ENCODE measurements at regions not wholly inside any gene's neighbourhood (a gene's known extent, or its start where the extent isn't known, plus 50 kb on each side); places are given as distances from the start of the nearest gene placed in this dataset.

GRCh38 chr13:107678075-107678689 is 537.2 kb downstream of the LIG4 start:
- Mint-ChIP-seq H3K36me3 (no peaks in the 10 kb centered on the region), H3K27me3 (no peaks in the 10 kb centered on the region), H3K4me1 (no peaks in the 10 kb centered on the region), H3K27ac (no peak overlapping the region), H3K9me3 (no peaks in the 10 kb centered on the region), H3K4me3 (no peak overlapping the region)
- DNase-seq, result no peak

GRCh38 chr13:107675847-107676550 is 539.3 kb downstream of the LIG4 start:
- DNase-seq, result no peak
- H3K9me3 Mint-ChIP-seq, result no peaks in the 10 kb centered on the region
- H3K4me3 Mint-ChIP-seq, result no peak overlapping the region
- no peaks in the 10 kb centered on the region for H3K27me3 Mint-ChIP-seq
- no peaks in the 10 kb centered on the region for H3K36me3 Mint-ChIP-seq
- no peak overlapping the region for H3K27ac Mint-ChIP-seq
- no peaks in the 10 kb centered on the region for H3K4me1 Mint-ChIP-seq

GRCh38 chr13:107669391-107669993 is 545.8 kb downstream of the LIG4 start:
- DNase-seq, result no peak
- Mint-ChIP-seq H3K4me3 (no peak overlapping the region), H3K9me3 (no peaks in the 10 kb centered on the region), H3K27ac (no peak overlapping the region), H3K27me3 (no peaks in the 10 kb centered on the region), H3K4me1 (no peaks in the 10 kb centered on the region), H3K36me3 (no peaks in the 10 kb centered on the region)

GRCh38 chr13:107665926-107666458 is 549.3 kb downstream of the LIG4 start:
- no peak for DNase-seq
- no peaks in the 10 kb centered on the region for H3K36me3 Mint-ChIP-seq
- no peak overlapping the region for H3K4me3 Mint-ChIP-seq
- H3K27ac Mint-ChIP-seq, result no peak overlapping the region
- H3K9me3 Mint-ChIP-seq, result no peaks in the 10 kb centered on the region
- no peaks in the 10 kb centered on the region for H3K27me3 Mint-ChIP-seq
- H3K4me1 Mint-ChIP-seq, result no peaks in the 10 kb centered on the region

- DNase-seq, result peak; percentile 38
- no peak overlapping the region for H3K4me3 Mint-ChIP-seq
- H3K36me3 Mint-ChIP-seq, result no peaks in the 10 kb centered on the region
- H3K9me3 Mint-ChIP-seq, result peaks cover 2% of the 10 kb centered on the region
- no peak overlapping the region for H3K27ac Mint-ChIP-seq
- peaks cover 11% of the 10 kb centered on the region for H3K27me3 Mint-ChIP-seq
- no peaks in the 10 kb centered on the region for H3K4me1 Mint-ChIP-seq
Measured at GRCh38 chr13:107650081-107650701, 565.1 kb downstream of the LIG4 start.

- Mint-ChIP-seq H3K27me3 (peaks cover 11% of the 10 kb centered on the region), H3K27ac (no peak overlapping the region), H3K9me3 (peaks cover 2% of the 10 kb centered on the region), H3K36me3 (no peaks in the 10 kb centered on the region), H3K4me3 (no peak overlapping the region), H3K4me1 (no peaks in the 10 kb centered on the region)
- DNase-seq, result no peak
Measured at GRCh38 chr13:107649079-107649478, 566.3 kb downstream of the LIG4 start.

- DNase-seq, result no peak
- Mint-ChIP-seq H3K27me3 (no peaks in the 10 kb centered on the region), H3K9me3 (no peaks in the 10 kb centered on the region)
Measured at GRCh38 chr13:107644136-107644535, 571.2 kb downstream of the LIG4 start.

GRCh38 chr13:107643615-107644014 is 571.7 kb downstream of the LIG4 start:
- Mint-ChIP-seq H3K36me3 (no peaks in the 10 kb centered on the region), H3K9me3 (no peaks in the 10 kb centered on the region), H3K4me1 (no peaks in the 10 kb centered on the region)

More at GRCh38 chr13:107644136-107644535, 571.2 kb downstream of the LIG4 start:
- no peak overlapping the region for H3K27ac Mint-ChIP-seq
- H3K36me3 Mint-ChIP-seq, result no peaks in the 10 kb centered on the region
- no peaks in the 10 kb centered on the region for H3K4me1 Mint-ChIP-seq
- no peak overlapping the region for H3K4me3 Mint-ChIP-seq

GRCh38 chr13:107642831-107643230 is 572.5 kb downstream of the LIG4 start:
- H3K9me3 Mint-ChIP-seq, result no peaks in the 10 kb centered on the region
- no peaks in the 10 kb centered on the region for H3K36me3 Mint-ChIP-seq
- H3K4me3 Mint-ChIP-seq, result no peak overlapping the region
- no peaks in the 10 kb centered on the region for H3K27me3 Mint-ChIP-seq
- no peak overlapping the region for H3K27ac Mint-ChIP-seq
- no peak for DNase-seq
- H3K4me1 Mint-ChIP-seq, result no peaks in the 10 kb centered on the region

More at GRCh38 chr13:107643615-107644014, 571.7 kb downstream of the LIG4 start:
- Mint-ChIP-seq H3K4me3 (no peak overlapping the region), H3K27ac (no peak overlapping the region), H3K27me3 (no peaks in the 10 kb centered on the region)
- no peak for DNase-seq

- DNase-seq, result no peak
- H3K27ac Mint-ChIP-seq, result no peak overlapping the region
- no peaks in the 10 kb centered on the region for H3K27me3 Mint-ChIP-seq
- H3K36me3 Mint-ChIP-seq, result no peaks in the 10 kb centered on the region
- no peaks in the 10 kb centered on the region for H3K9me3 Mint-ChIP-seq
- H3K4me1 Mint-ChIP-seq, result no peaks in the 10 kb centered on the region
- H3K4me3 Mint-ChIP-seq, result no peak overlapping the region
Measured at GRCh38 chr13:107641574-107641973, 573.8 kb downstream of the LIG4 start.

- H3K4me3 Mint-ChIP-seq, result no peak overlapping the region
- no peaks in the 10 kb centered on the region for H3K4me1 Mint-ChIP-seq
- H3K36me3 Mint-ChIP-seq, result no peaks in the 10 kb centered on the region
- H3K9me3 Mint-ChIP-seq, result peaks cover 4% of the 10 kb centered on the region
- H3K27ac Mint-ChIP-seq, result no peak overlapping the region
- no peak for DNase-seq
- H3K27me3 Mint-ChIP-seq, result no peaks in the 10 kb centered on the region
Measured at GRCh38 chr13:107625648-107626047, 589.7 kb downstream of the LIG4 start.

GRCh38 chr13:107617527-107617926 is 597.8 kb downstream of the LIG4 start:
- Mint-ChIP-seq H3K27ac (no peak overlapping the region), H3K27me3 (no peaks in the 10 kb centered on the region), H3K9me3 (peaks cover 2% of the 10 kb centered on the region), H3K4me1 (no peaks in the 10 kb centered on the region), H3K36me3 (no peaks in the 10 kb centered on the region), H3K4me3 (no peak overlapping the region)
- DNase-seq, result no peak

- Mint-ChIP-seq H3K9me3 (peaks cover 7% of the 10 kb centered on the region), H3K36me3 (no peaks in the 10 kb centered on the region), H3K27me3 (no peaks in the 10 kb centered on the region), H3K27ac (no peak overlapping the region), H3K4me3 (no peak overlapping the region), H3K4me1 (no peaks in the 10 kb centered on the region)
- DNase-seq, result no peak
Measured at GRCh38 chr13:107612376-107612775, 603.0 kb downstream of the LIG4 start.

- H3K4me1 Mint-ChIP-seq, result no peaks in the 10 kb centered on the region
- H3K4me3 Mint-ChIP-seq, result no peak overlapping the region
- H3K36me3 Mint-ChIP-seq, result no peaks in the 10 kb centered on the region
- no peak for DNase-seq
- H3K27me3 Mint-ChIP-seq, result no peaks in the 10 kb centered on the region
- peaks cover 7% of the 10 kb centered on the region for H3K9me3 Mint-ChIP-seq
- H3K27ac Mint-ChIP-seq, result no peak overlapping the region
Measured at GRCh38 chr13:107608736-107609135, 606.6 kb downstream of the LIG4 start.

GRCh38 chr13:107600971-107601370 is 614.4 kb downstream of the LIG4 start:
- no peak overlapping the region for H3K4me3 Mint-ChIP-seq
- DNase-seq, result no peak
- H3K27ac Mint-ChIP-seq, result no peak overlapping the region
- H3K27me3 Mint-ChIP-seq, result no peaks in the 10 kb centered on the region
- no peaks in the 10 kb centered on the region for H3K9me3 Mint-ChIP-seq
- no peaks in the 10 kb centered on the region for H3K4me1 Mint-ChIP-seq
- no peaks in the 10 kb centered on the region for H3K36me3 Mint-ChIP-seq

Measured in activated naive CD8-positive, alpha-beta T cell treated with anti-CD3 and anti-CD28 coated beads for 36 hours (primary cell).